HG02938 (cell line): ENCODE measurements at regions not wholly inside any gene's neighbourhood (a gene's known extent, or its start where the extent isn't known, plus 50 kb on each side); places are given as distances from the start of the nearest gene placed in this dataset.

ENCODE experiments used
- ATAC-seq: cut with Tn5 transposase; IDR thresholded peaks from one replicate; pipeline ENCODE4 v1.9.1; 2021; ENCODE audit warnings: mild to moderate bottlenecking, moderate library complexity; ENCODE audit not compliant: unreplicated experiment

DNA sequence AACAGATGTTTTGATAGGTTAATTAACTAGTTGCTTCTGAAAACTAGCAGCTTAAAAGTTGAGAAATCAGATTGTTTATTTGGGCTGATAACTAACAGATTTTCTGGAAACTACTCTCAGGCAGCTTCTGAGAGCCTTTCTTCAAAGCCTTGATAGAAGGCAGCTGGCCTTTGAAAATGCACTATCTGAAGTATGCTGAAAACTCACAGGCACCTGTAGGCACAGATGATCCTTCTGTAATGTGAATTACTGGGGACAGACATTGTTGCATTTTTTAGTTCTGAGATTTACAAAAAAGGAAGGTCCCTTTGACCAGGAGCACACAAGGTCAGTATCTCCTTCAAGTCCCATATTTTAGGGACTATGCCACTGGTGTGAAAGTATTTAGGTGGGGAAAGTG is 460.8 kb upstream of the CNTN5 start:
- no peak for ATAC-seq

DNA sequence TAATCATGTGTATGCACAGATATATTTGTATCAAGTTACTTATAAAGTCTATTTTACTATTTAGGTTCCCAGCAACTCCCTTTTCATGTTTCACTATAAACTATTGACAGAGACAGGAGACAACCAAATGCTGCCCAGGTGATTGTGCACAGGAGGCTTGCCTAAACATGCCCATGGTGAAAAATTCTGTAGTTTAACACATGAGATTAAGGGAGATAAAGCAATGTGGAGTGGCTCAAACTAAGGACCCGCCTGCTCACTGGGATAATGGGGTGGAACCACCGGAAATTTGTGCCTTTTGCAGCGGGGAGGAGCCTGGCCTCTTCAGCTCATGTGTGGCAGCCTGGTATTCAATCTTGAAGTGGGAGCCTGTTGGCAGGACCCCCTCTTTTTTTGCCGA is 459.5 kb upstream of the CNTN5 start:
- ATAC-seq, result no peak

DNA sequence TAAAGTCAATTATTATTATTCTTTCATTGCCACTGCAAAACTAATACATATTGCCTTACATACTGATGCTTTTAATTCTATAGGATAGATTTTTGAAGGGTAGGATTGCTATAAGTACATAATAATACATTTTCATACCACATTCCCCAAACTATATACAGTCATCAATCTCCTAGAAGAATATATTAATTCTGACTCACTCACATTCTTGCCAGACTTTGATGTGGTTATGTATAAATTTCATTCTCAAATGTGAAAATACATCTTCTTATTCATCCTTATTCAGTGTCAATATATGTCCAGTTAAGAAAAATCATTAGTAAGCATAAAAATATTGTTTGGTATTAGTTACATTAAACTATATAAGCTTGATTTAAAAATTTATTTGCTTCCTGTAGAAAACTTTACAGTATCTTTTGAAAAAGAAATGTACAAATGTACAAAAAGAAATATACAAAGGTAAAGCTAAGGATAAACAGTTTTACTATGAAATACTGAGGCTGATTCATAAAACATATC is 458.8 kb upstream of the CNTN5 start:
- no peak for ATAC-seq

DNA sequence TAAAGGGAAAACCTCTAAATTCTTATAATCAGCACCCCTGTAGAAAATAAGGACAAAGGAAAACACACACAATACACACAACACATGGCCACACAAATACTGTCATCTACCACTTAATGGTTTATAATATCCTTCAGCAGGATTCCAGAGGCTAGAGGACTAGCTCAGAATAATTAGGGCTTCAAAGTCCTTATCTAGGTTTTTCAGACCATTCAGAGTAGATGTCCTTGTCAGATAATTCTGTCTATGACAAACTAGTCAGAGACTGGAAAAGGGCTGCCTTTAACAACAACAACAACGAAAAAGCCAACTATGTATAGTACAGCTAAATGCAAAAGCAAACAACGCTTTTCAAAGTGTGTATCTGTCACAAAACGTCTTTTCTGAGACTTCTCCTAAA is 456.5 kb upstream of the CNTN5 start:
- no peak for ATAC-seq

DNA sequence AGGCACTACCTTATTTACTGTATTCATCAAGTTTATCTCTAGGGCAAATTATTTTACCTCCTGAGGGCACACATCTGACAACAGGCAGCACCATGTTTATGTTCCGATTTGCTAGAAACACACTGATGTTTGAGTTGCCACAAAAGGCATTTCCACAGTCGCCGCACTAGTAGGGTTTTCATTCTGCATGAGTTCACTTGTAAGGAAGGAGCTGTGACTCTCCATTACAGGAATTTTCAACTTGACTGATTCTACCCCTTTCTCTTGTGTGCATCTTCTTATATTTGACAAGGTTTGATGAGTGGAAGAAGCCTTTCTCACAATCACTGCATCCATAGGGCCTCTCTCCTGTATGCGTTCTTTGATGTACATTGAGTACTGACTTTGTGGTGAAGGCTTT is 455.9 kb upstream of the CNTN5 start:
- no peak for ATAC-seq

DNA sequence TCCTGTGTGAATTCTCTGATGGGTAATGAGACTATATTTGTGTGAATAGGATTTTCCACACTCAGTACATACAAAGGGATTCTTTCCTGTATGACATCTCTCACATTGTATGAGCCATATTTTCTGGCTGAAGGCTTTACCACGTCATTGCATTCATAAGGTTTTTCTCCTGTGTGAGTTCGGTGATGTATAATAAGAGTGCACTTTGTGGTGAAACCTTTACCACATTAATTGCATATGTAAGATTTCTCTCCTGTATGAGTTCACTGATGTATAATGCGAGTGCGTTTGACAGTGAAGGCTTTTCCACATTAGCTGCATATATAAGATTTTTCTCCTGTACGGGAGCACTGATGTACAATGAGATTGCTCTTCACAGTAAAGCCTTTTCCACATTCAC is 455.4 kb upstream of the CNTN5 start:
- ATAC-seq, result no peak

DNA sequence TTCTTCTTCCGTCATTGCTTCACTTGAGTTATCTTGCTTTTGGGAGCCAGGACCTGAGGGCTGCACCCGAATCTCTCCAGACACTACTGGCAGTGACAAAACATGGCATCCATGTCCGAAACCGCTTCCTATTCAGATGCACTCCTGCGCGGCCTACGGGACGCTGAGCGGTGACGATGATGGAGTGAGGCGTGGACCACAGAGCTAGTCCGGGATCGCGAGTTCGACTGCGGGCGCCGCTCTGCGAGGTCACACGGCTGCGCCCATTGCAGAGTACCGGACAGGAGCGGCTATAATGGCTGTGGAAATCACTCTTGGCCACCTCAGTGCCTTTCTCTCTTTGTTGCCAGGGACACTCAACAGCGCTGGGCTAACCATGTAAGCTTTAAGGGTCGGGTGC is 453.8 kb upstream of the CNTN5 start:
- ATAC-seq, result no peak

DNA sequence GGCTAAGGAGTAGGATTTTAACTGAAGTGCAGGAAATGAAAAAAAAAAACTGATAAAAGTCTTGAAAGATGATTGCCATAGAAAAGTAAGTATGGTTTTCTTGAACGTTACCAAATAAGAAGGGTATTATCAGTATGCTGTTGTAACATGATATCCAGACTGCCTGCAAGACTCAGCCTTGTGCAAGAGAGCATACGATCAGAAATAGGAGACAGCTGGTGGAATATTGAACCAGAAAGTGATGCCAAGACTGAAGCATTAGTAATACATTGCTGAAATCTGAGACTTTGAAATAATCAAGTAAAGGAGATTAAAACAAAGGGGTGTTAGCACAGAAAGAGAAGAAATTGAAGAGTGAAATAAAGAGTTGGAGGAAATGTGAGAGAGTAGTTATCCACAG is 452.7 kb upstream of the CNTN5 start:
- ATAC-seq, result no peak

DNA sequence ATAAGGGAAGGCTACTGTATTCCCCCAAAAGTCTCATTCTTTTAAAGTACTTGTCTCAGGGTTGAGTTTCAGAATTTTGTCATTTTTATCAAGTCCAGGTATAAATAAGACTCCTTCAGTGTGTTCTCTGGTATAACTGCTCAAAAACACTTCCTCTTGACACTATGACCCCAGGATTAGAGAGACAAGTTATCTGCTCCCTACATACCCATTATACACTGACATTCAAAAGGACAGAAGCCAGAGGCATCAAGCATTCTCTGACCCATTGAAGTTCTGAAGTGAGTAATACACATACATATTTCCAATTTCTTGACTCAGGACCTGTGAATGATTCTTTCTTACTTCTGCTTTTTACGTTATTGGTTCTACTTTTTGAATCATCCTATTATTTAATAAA is 447.8 kb upstream of the CNTN5 start:
- no peak for ATAC-seq

DNA sequence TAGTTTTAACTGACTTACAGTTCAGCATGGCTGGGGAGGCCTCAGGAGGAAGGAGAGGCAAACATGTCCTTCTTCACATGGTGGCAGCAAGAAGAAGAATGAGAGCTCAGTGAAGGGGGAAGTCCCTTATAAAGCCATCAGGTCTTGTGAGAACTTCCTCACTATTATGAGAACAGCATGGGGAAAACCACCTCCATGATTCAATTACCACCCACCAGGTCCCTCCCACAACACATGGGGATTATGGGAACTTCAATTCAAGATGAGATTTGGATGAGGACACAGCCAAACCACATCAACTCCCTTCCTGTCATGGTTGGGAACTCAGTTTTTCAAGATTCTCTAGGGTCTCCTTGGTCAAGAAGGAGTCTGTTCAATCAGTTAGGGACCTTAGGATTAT is 432.9 kb upstream of the CNTN5 start:
- no peak for ATAC-seq

DNA sequence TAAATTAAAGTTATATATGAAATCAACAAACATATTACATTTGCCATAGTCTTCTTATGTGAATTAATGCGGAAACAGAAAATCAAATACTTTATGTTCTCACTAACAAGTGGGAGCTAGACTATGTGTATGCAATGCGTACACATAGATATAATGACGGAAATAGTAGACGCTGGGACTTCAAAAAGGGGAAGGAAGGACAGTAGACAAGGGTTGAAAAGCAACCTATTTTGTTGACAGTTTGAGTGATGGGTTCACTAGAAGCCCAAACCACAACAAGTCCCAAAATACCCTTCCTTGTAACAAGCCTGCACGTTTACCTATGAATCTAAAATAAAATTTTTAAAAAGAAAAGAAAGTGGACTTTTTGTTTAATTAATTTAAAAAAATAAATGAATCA is 430.8 kb upstream of the CNTN5 start:
- no peak for ATAC-seq

DNA sequence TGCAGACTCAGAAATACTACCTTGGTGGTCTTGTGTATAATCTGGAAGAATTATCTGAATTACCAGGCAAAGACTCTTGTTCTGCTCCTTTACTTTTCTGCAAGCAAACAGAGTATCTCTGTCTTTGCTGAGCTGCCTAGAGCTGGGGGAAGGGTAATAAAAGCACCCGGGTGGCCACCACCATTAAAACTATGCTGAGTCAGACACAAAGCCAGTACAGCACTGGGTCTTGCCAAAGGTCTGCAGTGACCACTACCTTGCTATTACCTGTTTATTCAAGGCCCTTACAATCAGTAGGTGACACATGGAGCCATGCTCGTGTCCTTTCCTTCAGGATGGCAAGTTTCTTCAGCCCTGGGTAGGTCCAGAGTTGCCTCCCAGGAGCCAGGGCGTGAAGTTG is 420.6 kb upstream of the CNTN5 start:
- ATAC-seq, result no peak

DNA sequence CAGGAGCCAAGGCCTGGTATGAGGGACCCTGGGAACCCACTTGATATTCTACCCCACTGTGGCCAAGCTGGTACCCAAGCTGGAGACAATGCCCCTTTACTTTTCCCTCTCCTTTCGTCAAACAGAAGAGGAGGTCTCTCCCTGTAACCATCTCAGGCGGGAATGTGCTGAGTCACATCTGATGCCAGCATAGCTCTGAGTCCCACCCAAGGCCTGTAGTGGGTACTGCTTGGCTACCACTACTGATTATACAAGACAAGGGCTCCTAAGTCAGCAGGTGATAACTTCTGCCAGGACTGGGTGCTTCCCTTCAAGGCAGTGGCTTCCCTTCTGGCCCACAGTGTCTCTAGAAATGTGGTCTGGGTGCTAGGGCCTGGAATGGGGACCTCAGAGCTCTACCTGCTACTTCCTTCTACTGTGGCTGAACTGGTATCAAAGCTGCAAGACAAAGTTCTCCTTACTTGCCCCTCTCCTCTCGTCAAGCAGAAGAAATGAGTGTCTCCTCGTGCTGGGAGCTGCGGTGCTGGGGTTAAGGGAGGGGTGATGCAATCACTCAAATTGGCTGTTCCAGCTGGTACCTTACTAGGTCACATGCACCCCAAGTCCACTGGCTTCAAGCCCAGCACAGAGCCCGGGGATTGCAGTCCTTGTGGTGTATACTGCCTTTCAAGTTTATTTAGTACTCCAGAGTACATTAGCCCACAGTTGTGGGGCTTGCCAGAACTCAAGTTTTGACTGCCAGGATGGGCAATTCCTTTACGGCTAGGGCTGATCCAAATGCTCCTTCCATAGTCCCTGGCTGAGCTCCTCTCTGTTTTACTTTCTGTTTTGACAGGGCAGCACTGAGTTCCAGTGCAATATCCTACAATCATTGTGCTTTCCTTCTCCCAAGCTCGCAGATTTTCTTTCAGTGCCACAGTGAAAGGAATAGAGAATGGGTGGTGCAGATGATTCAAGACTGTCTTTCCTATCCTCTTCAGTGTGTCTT is 419.7 kb upstream of the CNTN5 start:
- ATAC-seq, result no peak

DNA sequence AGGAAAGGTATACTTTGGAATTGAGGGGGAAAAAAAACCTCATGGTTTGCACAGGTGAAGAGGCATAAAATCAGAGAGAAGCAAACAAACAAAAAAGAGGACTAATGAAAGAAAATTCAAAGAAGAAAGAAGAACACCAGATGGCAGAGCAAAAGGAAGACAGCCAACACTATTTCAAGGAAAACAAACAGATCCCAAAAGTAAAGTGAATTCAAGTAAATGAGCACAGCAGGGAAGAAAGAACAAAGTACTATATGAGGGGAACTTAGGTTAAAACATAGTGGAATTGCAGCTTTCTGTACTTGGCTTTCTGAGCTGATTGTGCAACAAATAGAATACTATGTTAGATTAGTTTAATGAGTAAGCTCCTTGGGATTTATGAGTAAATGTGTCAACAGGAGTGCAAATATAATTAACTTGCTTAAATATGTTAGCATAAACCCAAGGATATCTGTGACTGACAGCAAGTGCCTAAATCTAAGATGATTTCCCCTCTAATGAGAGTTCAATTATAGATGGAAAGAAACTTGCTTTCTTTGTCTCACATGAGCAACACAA is 404.6 kb upstream of the CNTN5 start:
- no peak for ATAC-seq

DNA sequence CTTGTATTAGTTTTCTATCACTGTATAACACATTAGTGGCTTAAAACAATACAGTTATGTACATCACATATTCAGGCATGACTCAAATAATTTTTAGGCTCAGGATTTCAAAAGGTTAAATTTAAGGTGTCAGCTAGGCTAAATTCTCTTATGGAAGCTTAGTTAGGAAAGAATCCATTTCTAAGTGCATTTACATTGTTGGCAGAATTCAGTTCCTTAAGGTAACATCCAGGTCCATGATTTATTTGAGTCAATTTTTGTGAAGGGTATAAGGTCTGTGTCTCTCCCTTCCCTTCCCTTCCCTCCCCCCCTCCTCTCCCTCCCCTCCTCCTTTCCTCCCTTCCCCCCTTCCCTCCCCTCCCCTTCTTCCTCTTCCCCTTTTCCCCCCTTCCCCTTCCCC is 399.0 kb upstream of the CNTN5 start:
- ATAC-seq, result no peak

DNA sequence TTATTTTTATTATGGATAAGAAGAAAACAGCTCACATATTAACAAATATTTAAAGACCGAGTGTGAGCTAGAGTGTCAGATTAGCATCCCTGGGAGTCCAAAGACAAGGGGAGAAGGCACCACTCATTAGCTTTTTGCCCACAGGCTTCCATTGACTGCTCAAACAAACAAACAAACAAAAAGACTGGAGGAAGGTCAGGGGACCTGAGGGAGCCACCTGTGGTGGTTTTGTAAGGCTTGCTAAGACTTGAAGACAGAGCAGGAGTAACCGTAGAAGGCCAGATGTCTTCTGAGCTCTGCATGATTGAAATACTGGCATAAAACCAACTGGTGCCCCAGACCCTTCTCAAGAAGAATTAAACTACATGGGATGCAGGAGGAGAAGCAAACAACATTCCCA is 395.2 kb upstream of the CNTN5 start:
- ATAC-seq, result no peak

DNA sequence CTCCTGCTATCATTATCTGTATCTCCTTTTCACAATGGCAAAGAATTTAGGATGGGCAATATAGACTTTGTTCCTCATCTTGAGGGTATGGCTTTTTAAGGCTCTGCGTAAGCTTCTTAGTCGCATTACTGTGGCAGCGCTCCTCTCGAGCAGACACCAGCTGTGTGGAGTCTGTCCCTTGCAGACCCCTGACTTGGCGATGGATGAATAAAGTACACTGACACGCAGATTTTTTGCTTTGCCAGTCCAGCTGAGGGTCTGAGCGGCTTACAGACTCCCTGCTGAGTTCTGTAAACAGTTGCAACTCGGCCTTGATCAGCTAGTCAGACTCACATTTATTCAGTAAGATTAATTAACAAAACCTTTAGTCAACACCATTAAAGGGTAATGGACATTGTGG is 390.0 kb upstream of the CNTN5 start:
- no peak for ATAC-seq

DNA sequence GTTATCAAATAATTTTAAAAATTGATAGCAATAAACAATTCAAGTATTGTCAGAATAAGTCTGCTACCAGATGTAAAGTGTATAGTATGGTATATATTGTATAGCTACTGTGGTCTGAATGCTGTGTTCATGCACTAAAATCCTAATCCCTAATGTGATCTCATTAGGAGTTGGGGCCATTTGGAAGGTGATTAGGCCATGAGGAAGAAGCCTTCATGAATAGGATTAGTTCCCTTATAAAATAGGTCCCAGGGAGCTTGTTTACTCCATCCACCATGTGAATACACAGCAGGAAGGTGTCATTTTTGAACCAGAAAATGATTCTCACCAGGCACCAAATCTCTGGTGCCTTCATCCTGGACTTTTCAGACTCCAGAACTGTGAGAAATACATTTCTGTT is 363.0 kb upstream of the CNTN5 start:
- no peak for ATAC-seq

DNA sequence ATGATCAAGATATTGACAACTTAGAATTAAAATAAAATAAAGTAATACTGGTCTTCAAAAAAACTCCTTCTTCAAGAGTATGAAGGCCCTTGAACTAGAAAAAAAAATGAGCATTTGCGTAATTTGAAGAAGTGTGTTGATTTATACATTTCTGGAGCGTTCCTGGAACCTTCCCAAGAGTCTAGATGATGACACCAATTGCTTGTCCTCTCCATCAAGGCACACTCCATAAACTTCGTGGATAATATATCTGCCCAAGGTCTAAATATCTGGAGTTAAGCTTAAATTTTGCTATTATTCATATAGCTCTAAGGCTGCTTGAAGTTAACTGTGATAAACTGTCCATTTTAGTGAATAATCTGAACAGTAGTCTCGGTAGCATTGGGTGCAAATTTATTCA is 361.3 kb upstream of the CNTN5 start:
- ATAC-seq, result no peak

DNA sequence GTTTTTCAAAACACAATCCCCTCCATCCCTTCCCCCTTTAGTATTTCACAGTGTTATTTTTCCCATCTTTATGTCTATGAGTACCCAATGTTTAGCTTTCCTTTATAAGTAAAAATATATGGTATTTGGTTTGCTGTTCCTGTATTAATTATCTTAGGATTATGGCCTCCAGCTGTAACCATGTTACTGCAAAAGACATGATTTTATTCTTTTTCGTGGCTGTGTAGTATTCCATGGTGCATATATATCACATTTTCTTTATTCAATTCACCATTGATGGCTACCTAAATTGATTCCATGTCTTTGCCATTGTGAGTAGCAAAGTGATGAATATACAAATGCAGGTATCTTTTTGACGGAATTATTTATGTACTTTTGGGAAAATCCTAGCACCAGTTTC is 346.4 kb upstream of the CNTN5 start:
- no peak for ATAC-seq

DNA sequence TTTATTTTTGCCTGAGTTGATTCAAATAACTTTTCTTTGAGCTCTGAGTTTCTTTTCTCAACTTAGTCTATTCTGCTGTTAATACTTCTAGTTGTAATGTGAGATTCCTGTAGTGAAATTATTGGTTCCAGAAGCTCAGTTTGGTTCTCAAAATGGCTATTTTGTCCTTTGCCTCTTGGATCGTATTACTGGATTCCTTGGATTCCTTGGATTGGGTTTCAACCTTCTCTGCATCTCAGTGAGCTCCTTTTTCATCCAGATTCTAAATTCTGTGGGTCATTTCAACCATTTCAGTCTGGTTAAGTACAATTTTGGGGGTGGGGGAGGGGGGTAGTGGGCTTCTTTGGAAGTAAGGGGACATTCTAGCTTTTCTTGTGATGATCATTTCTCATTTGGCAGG is 341.1 kb upstream of the CNTN5 start:
- ATAC-seq, result no peak

DNA sequence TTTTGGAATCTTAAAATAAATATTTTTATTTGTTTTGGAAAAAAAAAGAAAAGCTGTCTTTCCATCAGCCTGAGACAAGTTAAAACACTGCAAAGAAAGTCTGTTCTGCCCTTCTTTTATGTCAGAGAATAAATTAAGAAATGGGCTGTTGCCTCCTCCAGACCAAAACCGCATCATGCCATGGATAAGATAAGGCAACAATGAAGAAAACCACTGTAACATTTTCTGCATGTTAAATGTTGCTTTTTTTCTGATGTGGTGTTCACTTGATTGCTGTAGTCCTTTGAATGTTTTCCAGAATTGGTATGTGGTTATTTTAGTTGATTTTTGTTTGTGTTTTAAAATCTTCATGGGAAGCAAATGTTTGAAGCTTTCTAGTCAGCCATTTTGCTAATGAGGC is 319.2 kb upstream of the CNTN5 start:
- ATAC-seq, result no peak
